GM12892 (cell line): ENCODE measurements at regions not wholly inside any gene's neighbourhood (a gene's known extent, or its start where the extent isn't known, plus 50 kb on each side); places are given as distances from the start of the nearest gene placed in this dataset.
"Not testable (repeated sequence)": the region's sequence is repeated elsewhere in the genome, so short reads cannot be mapped to it uniquely, and the experiment has no call there.

Experiments
- DNase-seq: peaks from one replicate; pipeline ENCODE4 v3.0.0; 2011; ENCODE audit not compliant: insufficient read length
- FAIRE-seq: peaks from 2 replicates; lab custom pipeline; 2011; peaks lifted over from hg19 to GRCh38; lab: Jason Lieb, UNC
- POLR2A ChIP-seq: IDR thresholded peaks from 2 replicates; pipeline ENCODE4 v1.6.1; 2011; ENCODE audit warnings: low read depth, low read length, control low read depth
- POLR2AphosphoS5 ChIP-seq: IDR thresholded peaks from 2 replicates; pipeline ENCODE4 v1.6.1; 2011; ENCODE audit warnings: low read depth, low read length, control low read depth
- TAF1 ChIP-seq: IDR thresholded peaks from 2 replicates; pipeline ENCODE4 v1.6.1; 2011; ENCODE audit warnings: low read depth, mild to moderate bottlenecking, control low read depth, low read length, borderline replicate concordance

GRCh38 chr2:224099861-224100643, 61.0 kb upstream of the SERPINE2 start:
- FAIRE-seq = no peak
- TF ChIP-seq TAF1 (no peak), POLR2A (no peak), POLR2AphosphoS5 (no peak)

GRCh38 chr2:224098481-224099230, 59.6 kb upstream of the SERPINE2 start:
- TF ChIP-seq POLR2A = no peak
- no peak for TF ChIP-seq POLR2AphosphoS5
- TF ChIP-seq TAF1 = no peak
- no peak for FAIRE-seq
- DNase-seq = no peak

More at GRCh38 chr2:224099861-224100643, 61.0 kb upstream of the SERPINE2 start:
- no peak for DNase-seq

DNA sequence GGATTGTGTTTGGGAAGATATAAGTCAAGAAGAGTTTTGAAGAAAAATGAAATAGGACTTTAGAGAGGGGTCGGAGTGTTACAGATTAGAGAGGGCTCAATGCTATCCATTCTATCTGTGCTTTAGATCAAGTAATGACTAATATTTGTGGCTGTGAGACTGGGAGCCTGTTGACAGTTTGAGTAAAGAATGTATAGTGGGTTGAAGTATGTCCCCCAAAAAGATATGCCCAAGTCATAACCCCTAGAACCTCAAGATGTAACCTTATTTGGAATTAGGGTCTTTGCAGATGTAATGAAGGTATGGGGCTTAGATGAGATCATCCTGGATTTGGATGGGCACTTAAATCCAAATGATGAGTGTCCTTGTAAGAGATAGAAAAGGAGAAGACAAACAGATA, 55.3 kb upstream of the SERPINE2 start:
- DNase-seq (no peak), FAIRE-seq (no peak)

DNA sequence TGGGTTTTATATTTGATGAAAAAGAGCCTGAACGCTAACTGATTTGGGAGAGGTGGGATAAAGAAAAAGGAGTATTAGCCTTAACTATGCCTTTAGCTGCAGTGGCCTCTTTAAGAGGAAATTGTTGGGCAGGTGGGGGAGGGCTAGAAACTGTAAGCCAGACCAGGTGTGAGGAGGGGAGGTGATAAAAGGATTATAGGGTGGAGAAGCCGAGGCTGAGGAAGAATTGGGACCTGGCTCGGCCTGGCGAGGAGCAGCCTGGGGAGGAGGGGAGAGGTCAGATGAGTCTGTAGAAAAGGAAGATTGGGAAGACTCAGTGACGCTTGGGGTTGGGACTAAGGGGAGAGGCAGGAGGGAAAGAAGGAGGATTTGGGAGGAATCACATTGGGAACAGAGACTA, 52.6 kb upstream of the SERPINE2 start:
- DNase-seq, FAIRE-seq: not testable (repeated sequence)

More for the DNA sequence above, 55.3 kb upstream of the SERPINE2 start:
- TF ChIP-seq TAF1 (no peak), POLR2AphosphoS5 (no peak), POLR2A (no peak)

GRCh38 chr2:224089606-224090005, 50.5 kb upstream of the SERPINE2 start:
- FAIRE-seq, DNase-seq: not testable (repeated sequence)
